H1 (cell line): ENCODE measurements at regions not wholly inside any gene's neighbourhood (a gene's known extent, or its start where the extent isn't known, plus 50 kb on each side); places are given as distances from the start of the nearest gene placed in this dataset.

Experiments
- EZH2 ChIP-seq: fragments of 200-600 bp; sonication (generic); IDR thresholded peaks from 2 replicates; pipeline ENCODE4 v1.7.1; 2012; ENCODE audit warnings: low read depth, mild to moderate bottlenecking, moderate library complexity, low read length, inconsistent platforms; ENCODE audit not compliant: severe bottlenecking
- NRF1 ChIP-seq: IDR thresholded peaks from 2 replicates; pipeline ENCODE4 v1.6.1; 2011; ENCODE audit warnings: mild to moderate bottlenecking, low read depth, low read length, improper control_type of control experiment
- POU5F1 ChIP-seq: IDR thresholded peaks from 2 replicates; pipeline ENCODE4 v1.6.1; 2011; ENCODE audit warnings: low read depth, mild to moderate bottlenecking, low read length, moderate library complexity
- SIN3A ChIP-seq, 2 experiments: IDR thresholded peaks in 1 of 2; conservative IDR thresholded peaks in 1 of 2; 2 replicates each; pipeline ENCODE4 v1.6.1; 2011 to 2012; ENCODE audit warnings: low read length in 2 of 2, improper control_type of control experiment in 1 of 2, low read depth in 1 of 2, mild to moderate bottlenecking in 1 of 2
- SP1 ChIP-seq: IDR thresholded peaks from 2 replicates; pipeline ENCODE4 v1.6.1; 2011; ENCODE audit warnings: low read depth, low read length
- SP4 ChIP-seq: IDR thresholded peaks from 2 replicates; pipeline ENCODE4 v1.6.1; 2012; ENCODE audit warnings: low read length, inconsistent platforms
- TAF1 ChIP-seq: IDR thresholded peaks from 2 replicates; pipeline ENCODE4 v1.6.1; 2011; ENCODE audit warnings: mild to moderate bottlenecking, low read depth, low read length
- TAF7 ChIP-seq: optimal IDR thresholded peaks from 2 replicates; pipeline ENCODE3; 2011; ENCODE audit warnings: low read depth, mild to moderate bottlenecking, inconsistent platforms, low read length, moderate library complexity, borderline replicate concordance
- ZNF274 ChIP-seq: IDR thresholded peaks from 2 replicates; pipeline ENCODE4 v1.7.0; 2012; ENCODE audit warnings: low read length, borderline replicate concordance; ENCODE audit errors: extremely low read depth
- TF ChIP-seq, protein P1 (sequence below): fragments of 300-600 bp; sonication (generic); IDR thresholded peaks from 2 replicates; pipeline ENCODE4 v1.7.1; 2012; ENCODE audit warnings: low read length, moderate library complexity, mild to moderate bottlenecking, inconsistent platforms; ENCODE audit not compliant: insufficient replicate concordance
- TF ChIP-seq, protein P2 (sequence below): IDR thresholded peaks from 2 replicates; pipeline ENCODE4 v1.6.1; 2012; ENCODE audit warnings: inconsistent platforms

DNA sequence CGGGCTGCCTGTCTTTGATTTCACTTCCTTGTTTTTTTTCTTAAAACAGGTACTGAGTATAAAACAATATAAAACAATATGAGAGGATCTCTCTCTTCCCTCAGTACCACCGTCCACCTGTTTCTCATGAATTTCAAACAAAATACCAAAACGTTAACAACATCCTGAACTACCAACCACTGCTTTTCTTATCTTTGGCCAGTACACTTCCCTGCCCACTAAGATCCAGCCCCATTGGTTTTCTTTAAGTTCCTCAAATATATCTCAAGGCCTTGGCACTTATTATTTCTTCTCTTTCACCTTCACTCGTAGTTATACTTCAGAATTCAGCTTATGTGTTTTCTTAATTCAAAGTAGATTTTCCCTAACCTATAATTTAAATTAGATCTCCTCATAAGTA, 370.2 kb upstream of the GRIA3 start (continued):
- TF ChIP-seq, protein P1, sequence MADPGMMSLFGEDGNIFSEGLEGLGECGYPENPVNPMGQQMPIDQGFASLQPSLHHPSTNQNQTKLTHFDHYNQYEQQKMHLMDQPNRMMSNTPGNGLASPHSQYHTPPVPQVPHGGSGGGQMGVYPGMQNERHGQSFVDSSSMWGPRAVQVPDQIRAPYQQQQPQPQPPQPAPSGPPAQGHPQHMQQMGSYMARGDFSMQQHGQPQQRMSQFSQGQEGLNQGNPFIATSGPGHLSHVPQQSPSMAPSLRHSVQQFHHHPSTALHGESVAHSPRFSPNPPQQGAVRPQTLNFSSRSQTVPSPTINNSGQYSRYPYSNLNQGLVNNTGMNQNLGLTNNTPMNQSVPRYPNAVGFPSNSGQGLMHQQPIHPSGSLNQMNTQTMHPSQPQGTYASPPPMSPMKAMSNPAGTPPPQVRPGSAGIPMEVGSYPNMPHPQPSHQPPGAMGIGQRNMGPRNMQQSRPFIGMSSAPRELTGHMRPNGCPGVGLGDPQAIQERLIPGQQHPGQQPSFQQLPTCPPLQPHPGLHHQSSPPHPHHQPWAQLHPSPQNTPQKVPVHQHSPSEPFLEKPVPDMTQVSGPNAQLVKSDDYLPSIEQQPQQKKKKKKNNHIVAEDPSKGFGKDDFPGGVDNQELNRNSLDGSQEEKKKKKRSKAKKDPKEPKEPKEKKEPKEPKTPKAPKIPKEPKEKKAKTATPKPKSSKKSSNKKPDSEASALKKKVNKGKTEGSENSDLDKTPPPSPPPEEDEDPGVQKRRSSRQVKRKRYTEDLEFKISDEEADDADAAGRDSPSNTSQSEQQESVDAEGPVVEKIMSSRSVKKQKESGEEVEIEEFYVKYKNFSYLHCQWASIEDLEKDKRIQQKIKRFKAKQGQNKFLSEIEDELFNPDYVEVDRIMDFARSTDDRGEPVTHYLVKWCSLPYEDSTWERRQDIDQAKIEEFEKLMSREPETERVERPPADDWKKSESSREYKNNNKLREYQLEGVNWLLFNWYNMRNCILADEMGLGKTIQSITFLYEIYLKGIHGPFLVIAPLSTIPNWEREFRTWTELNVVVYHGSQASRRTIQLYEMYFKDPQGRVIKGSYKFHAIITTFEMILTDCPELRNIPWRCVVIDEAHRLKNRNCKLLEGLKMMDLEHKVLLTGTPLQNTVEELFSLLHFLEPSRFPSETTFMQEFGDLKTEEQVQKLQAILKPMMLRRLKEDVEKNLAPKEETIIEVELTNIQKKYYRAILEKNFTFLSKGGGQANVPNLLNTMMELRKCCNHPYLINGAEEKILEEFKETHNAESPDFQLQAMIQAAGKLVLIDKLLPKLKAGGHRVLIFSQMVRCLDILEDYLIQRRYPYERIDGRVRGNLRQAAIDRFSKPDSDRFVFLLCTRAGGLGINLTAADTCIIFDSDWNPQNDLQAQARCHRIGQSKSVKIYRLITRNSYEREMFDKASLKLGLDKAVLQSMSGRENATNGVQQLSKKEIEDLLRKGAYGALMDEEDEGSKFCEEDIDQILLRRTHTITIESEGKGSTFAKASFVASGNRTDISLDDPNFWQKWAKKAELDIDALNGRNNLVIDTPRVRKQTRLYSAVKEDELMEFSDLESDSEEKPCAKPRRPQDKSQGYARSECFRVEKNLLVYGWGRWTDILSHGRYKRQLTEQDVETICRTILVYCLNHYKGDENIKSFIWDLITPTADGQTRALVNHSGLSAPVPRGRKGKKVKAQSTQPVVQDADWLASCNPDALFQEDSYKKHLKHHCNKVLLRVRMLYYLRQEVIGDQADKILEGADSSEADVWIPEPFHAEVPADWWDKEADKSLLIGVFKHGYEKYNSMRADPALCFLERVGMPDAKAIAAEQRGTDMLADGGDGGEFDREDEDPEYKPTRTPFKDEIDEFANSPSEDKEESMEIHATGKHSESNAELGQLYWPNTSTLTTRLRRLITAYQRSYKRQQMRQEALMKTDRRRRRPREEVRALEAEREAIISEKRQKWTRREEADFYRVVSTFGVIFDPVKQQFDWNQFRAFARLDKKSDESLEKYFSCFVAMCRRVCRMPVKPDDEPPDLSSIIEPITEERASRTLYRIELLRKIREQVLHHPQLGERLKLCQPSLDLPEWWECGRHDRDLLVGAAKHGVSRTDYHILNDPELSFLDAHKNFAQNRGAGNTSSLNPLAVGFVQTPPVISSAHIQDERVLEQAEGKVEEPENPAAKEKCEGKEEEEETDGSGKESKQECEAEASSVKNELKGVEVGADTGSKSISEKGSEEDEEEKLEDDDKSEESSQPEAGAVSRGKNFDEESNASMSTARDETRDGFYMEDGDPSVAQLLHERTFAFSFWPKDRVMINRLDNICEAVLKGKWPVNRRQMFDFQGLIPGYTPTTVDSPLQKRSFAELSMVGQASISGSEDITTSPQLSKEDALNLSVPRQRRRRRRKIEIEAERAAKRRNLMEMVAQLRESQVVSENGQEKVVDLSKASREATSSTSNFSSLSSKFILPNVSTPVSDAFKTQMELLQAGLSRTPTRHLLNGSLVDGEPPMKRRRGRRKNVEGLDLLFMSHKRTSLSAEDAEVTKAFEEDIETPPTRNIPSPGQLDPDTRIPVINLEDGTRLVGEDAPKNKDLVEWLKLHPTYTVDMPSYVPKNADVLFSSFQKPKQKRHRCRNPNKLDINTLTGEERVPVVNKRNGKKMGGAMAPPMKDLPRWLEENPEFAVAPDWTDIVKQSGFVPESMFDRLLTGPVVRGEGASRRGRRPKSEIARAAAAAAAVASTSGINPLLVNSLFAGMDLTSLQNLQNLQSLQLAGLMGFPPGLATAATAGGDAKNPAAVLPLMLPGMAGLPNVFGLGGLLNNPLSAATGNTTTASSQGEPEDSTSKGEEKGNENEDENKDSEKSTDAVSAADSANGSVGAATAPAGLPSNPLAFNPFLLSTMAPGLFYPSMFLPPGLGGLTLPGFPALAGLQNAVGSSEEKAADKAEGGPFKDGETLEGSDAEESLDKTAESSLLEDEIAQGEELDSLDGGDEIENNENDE, result no peak
- TF ChIP-seq SP4 (no peak), EZH2 (no peak), SIN3A (conservative IDR thresholded peaks at IDR 0.05 in 1 of 2, IDR thresholded peaks at IDR 0.05 in 1 of 2; ENCODE audit: low read depth in 1 of 2, low read length in 2 of 2) (no peak), POU5F1 (no peak), NRF1 (no peak), ZNF274 (no peak), TAF7 (no peak), SP1 (no peak), TAF1 (no peak)
- TF ChIP-seq, protein P2, sequence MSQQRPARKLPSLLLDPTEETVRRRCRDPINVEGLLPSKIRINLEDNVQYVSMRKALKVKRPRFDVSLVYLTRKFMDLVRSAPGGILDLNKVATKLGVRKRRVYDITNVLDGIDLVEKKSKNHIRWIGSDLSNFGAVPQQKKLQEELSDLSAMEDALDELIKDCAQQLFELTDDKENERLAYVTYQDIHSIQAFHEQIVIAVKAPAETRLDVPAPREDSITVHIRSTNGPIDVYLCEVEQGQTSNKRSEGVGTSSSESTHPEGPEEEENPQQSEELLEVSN, result no peak
